Right lung (tissue), 2 donors: ENCODE measurements at regions not wholly inside any gene's neighbourhood (a gene's known extent, or its start where the extent isn't known, plus 50 kb on each side); places are given as distances from the start of the nearest gene placed in this dataset.
"Not testable (repeated sequence)": the region's sequence is repeated elsewhere in the genome, so short reads cannot be mapped to it uniquely, and the experiment has no call there.

ENCODE experiments used
- DNase-seq, 2 donors: peaks; one replicate each; pipeline ENCODE4 v3.0.0-alpha.2; 2013

DNA sequence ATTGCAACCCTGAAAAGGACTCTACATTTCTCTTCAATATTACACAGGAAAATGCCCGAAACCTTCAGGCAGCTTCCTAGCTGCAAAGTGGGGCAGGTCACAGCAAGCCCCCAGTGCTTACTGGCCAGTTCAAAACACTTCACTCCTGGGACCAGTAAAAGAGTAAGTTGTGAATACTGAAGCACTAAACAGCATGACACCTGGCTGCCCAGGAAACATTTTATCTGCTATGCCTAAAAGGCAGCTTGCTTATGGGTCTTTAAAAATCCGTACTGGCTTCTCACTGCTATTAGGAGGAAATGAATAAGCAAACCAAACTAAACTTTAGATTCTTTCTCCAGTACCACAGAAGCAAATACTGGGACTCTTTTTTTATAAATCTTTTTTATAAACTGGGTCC is 457.9 kb upstream of the ALCAM start:
- no peak for DNase-seq

DNA sequence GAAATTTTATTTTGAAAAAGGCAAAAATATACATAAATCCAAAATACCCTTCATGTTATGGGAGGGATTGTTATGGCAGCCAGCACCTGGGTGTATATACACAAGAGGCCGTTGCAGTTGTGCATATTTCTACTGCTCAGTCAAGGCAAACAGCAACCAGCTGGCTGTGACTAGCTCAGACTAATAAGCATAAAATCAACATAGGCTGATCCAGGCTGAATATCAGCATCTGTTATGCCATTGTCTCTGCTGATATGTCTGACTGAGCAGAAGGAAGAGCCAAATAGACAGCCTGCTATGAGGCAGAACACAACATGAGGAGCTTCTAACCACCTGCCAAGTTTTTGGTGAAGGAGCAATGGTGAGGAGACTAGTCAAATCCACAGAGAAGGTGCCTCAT is 457.5 kb upstream of the ALCAM start:
- DNase-seq: peak in 1 of 2 donors; percentile 11

DNA sequence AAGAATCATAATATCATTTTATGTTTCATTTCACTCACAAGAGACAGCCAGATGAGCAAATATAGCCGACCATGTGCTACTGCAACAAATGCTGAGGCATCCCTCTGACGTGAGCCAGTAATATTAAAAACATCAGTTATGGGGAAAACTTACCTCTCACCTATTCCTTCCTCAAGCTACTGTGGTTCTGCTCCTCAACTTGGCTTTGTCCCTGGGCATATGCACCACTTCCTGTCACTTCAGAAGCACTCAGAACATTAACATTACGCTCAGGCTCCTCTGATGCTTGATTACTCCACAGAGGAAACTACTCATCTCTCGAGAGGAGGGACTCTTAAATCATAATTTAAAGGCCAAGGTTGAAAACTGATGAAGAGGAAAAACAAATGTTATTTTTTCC is 457.0 kb upstream of the ALCAM start:
- no peak for DNase-seq

DNA sequence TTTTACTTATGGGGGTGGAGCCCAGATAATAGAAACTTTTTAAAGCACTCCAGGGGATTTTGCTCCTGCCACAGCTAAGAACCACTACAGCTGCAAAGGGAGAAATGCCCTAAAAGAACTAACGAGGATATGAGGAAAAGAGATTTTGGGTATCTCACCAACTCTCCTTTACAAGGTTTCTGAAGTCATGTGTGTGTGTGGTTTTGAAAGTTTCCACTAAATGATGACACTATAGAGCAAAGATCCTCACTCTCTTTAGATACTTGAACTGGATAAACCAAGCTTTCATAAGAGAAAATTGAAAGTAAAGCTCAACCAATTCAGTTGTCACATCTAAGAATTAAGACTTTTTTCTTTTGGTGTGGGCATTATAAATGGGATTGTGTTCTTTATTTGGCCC is 455.3 kb upstream of the ALCAM start:
- DNase-seq: no peak

DNA sequence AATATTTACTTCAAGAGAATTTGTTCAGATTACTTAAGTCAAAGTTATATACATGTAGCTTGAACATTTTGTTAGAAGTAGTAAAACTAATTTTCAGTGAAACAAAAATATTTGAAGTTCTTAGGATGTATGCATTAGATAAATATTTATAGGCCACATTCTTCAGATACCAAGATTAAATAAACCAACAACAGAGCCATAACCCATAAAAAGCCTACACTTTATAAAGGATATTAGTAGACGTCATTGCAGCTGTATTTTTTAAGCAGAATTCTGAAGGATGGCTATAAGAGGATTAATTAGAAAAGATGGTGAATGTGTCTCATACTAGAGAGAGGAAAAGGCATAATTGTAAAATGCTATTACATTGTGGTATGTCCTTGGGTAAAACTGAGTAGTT is 449.7 kb upstream of the ALCAM start:
- DNase-seq: no peak

DNA sequence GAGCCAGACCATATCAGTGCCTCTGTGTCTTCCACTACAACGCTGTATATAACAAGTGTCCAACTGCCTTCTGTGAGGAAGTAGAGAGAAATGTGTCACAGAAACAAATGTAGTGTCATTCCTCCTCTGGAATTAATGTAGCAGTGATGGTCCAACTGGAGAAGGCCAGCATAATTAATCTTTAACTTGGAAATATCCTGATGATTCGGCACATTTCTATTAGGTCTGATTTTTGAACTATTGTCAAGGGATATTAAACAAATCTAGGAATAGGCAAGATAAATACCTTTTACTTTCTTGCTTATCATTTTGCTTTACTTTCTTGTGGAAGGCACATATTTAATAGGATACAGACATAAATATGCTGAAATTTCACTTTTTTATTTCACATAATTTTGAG is 446.2 kb upstream of the ALCAM start:
- no peak for DNase-seq

DNA sequence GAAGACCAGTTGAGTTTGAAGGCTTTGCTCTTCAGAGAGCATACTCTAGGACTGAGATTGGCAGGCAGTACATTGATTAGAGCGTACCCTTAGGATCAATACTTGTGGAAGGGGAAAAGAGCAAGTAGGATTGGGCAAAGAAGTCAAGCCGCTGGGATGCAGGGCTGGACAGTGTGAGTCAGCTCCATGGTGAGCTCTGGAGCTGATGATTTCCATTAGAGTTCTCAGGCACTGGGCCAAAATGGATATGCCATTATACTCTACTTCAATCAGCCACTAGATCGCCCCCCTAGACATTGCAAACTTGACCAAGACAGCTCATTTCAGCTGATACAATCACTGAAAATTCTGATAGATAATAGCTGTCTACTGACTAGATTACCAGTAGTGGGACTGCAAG is 432.7 kb upstream of the ALCAM start:
- DNase-seq: no peak

DNA sequence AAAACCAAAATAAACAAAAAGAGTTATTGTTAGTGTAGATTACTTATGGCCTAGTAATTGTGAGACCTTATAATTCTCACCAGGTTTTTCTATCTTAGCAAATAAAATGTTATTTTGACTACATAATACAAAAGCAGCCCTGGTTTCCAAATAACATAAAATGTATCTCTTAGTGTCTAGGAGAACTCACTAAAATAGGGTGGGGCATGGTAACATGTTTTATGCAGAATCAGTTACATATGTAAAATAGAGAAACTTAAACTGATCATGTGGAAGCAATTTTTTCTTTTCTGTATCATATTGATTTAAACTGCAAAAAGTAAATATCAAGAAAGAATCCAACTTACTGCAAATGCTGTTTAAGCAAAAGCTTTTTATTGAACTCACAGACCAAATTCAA is 431.1 kb upstream of the ALCAM start:
- no peak for DNase-seq

DNA sequence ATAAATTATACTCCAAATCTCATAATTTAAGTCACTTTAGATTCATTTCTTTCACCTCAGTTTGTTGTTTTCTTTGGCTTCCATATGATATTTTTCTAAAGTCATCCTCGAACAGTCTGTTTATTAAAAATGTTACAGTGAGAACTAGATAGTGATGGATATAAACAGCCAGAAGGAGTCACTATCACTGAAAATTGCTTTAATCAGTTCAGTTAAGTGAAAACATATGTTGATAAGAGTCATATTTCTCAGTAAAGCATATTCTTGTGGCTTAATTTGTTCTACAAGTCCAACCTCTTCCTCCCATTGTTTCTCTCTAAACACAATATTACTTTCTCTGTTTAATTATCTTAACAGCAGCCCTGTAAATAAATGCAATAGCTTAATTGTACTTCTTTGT is 427.5 kb upstream of the ALCAM start:
- no peak for DNase-seq

DNA sequence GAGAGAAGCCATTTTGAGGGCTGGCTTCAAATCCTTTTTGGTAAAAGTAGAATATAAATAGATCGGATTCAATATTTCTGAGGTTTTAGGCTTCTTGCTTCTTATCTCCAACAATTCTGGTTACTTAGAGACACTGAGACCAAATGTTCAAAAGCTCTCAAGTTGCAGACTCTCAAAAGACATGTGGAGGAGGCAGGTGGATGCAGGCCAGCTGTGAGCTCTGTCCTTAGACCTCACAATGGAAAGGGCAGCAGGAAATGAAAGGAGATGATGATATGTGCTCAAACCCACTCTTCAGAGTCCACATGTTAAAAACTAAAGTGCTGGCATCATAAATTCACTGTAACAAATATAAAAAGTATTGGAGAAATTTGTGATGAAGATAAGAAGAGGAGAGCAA is 424.9 kb upstream of the ALCAM start:
- DNase-seq: no peak

DNA sequence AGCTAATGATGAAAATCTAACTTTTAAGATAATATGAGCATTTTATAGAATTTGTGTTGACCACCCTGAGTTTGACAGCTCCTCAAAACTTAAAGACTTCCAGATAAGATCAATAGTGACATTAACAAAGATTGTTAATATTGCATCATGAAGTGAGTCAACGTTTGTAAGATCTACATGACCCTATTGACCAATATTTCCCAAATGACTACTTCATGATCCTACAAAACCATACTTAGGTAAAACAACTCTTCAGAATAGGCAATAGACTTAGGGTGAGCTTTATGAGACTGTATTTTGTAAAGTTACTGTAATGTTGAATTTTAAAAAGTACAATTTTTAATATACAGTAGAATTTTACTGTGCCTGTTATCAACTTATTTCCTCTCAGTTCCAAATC is 422.7 kb upstream of the ALCAM start:
- no peak for DNase-seq

DNA sequence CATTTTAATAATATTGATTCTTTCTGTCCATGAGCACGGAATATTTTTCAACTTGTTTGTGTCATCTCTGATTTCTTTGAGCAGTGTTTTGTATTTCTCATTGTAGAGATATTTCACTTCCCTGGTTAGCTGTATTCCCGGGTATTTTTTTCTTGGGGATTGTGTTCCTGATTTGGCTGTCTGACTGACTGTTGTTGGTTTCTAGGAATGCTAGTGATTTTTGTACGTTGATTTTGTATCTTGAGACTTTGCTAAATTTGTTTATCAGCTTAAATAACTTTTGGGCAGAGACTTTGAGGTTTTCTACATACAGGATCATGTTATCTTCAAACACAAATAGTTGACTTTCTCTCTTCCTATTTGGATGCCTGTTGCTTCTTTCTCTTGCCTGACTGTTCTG is 418.8 kb upstream of the ALCAM start:
- no peak for DNase-seq

DNA sequence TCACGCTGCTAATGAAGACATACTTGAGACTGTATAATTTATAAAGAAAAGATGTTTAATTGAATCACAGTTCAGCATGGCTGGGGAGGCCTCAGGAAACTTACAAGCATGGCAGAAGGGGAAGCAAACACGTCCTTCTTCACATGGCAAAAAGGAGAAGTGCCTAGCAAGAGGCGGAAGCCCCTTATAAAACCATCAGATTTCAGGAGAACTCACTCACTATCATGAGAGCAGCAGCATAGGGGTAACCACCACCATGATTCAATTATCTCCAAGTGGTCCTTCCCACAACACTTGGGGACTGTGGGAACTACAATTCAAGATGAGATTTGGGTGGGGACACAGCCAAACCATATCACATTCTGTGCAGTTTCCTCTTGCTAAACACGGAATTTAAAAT is 416.9 kb upstream of the ALCAM start:
- DNase-seq: not testable (repeated sequence)

DNA sequence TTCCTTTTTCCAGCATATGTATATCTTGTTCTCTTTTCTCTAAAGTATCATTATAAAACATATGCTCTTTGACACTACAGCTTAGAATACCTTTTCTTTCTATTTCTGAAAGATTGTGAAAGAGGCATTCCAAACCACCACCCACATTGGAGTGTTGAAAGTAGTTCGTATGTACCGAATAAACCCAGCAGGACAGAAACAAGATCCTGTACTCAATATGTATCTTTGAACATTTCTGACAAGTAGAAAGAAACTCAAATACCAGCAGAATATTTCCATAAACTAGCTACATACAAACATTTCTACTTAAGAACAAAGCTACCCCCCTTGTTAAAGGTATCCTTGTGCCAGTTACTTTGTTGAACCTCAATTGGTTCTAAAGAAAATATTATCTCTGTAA is 415.3 kb upstream of the ALCAM start:
- DNase-seq: no peak

DNA sequence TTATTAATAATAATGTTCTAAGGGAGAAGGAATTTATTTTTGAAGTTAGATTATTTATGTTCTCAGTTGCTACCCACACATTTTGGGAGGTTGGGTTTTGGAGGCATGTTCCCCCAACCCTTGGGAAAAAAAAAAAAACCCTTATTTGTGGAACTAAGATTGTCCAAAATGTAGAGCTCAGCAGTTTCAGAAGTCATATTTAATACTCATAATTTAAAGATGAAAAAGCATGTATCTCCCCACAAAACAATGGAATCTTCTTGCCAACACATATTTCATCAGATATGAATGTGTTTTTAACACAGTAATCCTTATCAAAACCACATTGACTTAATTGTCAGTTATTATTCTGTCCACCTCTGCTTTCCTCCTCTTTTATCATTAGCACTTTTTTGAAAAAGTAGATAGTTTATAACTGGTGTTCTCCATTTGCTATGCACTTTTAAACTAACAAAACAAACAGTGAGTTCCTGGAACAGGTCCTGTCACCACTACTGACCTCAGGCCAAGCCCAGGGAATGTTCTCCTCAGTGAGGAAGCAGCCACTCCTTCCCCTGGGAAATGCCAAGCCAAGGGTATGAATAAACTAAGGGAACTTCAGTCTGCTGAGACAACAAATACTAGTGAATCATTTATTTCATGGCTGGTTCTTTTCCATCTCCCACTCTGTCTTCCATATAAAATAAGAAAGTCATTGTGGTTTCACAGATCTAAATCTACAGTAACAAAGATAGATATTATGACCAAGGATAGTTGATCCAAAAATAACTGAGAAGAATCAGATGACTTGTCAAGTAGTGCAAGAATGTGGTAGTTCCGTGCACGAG is 414.4 kb upstream of the ALCAM start:
- DNase-seq: no peak

DNA sequence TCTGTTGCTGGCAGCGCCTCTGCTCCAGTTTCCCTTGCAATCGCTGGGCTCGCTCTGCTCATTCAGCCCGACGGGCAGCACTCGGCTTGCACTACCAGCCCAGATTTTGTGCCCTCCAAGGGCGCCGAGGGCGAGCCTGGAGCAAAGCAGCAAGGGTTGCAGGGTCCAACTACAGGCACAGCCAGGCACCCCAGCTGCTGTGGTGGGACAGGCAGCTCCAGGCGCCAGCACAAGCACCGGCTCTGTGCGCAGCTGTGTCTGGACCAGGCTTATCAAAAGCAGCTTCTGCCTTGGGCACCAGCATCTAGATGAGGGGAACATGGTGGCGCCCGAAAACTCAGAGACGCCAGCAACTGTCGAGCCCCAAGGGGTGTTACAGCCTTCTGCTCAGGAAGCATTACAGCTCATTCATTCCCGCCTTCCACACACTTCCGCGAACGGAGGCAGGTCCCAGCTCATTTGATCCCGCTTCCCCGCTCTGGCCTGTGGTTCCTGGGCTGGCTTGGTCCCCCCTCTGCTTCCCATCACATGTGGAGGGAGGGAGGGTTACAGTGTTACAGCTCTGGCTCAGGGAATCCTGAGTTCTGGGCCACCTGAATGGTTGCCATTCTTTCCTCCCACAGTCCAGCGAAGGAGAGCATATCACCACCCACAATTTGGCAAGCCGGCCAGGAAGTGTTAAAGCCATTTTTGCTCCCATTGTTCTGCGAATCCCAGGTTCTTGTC is 409.9 kb upstream of the ALCAM start:
- no peak for DNase-seq

DNA sequence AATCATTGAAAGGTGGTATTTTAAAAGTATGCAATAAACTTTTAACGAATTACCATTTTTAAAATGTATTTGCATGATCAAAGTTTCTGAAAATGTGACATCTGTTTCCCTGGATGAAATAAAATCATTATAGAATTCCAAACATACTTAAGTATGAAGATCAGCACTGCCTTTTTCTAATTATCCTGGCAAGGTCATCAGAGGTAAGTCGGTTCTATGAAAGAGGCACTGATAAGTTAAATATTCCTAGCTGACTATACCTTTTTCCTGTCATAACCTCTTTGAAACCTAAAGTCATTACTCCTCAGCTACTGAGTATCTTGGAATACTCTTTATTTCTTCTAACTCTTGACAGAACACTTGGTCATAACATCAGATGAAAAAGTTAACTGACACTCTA is 406.1 kb upstream of the ALCAM start:
- DNase-seq: no peak

DNA sequence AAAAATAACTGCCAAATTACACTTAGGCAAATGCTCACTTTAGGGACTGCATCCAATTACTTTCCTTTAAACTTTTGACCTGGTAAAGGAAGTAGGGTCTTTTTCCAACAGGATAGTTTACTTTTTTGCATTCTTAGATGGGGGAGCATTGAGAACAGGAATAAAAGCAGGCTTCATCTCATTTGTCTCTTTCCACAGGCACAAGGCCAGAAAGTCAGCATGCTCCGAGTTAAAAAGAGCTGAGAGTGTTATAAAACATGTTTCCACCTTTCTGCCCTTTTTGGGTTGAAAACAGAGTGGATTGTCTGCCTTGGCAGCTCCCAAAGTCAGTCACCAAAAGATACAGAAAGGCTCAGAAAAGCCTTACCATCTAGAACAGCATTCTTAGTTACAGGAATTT is 404.9 kb upstream of the ALCAM start:
- peak in 1 of 2 donors; percentile 6 for DNase-seq

DNA sequence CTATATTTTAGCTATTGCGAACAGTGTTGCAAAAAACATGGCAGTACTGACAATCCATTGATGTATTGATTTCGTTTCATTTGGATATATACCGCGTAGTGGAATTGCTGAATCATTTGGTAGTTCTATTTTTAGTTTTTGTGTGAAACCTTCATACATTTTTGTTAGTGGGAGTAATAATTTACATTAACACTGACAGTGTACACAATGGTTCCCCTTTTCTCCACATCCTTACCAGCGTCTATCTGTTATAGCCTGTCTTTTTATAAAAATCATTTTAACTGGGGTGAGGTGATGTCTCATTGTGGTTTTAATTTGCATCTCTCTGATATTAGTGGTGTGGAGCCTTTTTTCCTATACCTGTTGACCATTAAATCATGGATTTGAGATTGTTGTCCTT is 392.4 kb upstream of the ALCAM start:
- no peak for DNase-seq

DNA sequence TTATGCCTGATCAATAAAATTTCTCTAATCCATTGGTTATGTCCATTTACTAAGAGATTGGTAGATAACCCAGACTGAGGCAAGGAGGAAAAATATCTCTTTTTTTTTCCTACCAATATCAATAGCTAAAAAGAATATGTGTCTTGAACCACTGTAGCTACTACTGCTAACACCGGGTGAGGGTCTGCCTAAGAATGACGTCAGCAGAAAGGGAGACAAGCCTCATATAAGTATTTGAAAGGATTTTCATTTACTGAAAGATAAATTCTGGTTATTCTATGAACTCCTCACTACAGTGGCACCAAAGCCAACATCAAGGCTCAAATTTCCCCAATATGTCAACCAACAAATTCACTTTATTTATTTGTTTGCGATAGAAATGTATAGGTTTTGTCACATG is 389.0 kb upstream of the ALCAM start:
- no peak for DNase-seq

DNA sequence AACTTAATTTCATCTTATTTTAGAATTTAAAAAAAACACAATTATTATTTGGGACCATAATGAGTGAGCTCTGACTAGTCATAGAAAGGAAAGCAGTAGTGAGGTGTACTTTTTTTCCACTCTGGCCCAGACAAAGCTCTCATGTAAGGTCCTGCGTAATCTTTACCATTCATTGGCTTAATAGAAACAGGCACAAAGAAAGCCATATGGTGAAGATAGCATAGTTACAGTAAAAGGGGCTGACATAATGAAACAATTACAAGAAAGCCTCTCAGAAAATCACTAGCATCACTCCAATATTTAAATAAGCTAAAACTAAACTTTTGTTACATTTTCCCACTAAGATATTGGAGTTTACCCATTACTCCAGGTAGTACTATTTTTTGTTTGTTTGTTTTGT is 384.6 kb upstream of the ALCAM start:
- DNase-seq: no peak

DNA sequence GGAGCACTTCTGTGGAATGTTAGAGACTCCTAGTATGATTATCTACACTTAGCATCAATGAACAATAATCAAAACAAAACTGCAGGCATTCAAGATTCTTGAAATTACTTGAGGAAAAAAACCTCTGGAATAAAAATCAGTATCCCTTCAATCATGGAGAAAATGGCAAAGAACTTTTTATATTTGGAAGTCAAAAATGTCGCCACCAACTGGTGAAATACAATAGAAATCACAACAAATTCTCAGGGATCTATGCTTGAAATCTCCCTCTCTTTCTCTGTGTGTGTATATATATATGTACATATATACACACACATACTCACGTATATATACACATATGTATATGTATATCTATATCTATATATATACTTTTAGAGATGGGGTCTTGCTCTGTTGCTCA is 378.9 kb upstream of the ALCAM start:
- DNase-seq: no peak

DNA sequence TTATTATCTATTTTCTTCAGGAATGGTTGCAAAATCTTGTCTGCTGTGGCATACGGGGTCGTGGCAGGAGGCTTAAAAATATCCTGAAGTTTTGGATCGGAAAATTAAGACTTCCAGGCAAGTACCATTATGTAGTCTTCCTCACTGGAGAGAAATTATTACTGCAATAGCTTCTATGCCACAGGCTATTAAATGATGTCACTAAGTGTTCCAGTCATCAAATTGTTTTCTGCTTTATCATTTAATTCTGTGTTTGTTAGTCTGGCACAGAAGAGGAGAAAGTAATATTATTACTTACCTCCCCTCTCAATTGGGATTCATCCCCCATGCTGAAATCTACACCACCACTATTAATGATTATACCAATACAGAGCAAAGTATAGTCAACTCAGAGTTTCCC is 378.2 kb upstream of the ALCAM start:
- no peak for DNase-seq

DNA sequence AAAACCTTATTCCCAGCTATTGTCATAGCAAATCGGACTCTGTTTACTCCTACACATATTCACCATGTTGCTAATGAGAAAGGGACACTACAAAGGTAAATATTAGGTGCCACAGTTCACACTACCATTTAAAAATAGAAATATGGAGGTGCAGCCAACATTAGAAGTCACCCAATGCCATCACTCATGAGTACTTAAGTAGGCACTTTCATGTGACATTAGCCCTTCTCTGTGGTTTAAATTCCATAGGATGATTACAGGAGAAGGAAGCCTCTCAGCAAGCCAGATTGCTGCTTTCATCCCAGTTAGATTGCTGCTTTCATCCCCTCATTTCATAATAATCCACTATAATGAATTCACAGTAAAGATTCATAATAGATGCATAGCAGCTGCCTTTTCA is 376.8 kb upstream of the ALCAM start:
- DNase-seq: no peak
